ENCODE measurements at regions not wholly inside any gene's neighbourhood (a gene's known extent, or its start where the extent isn't known, plus 50 kb on each side); places are given as distances from the start of the nearest gene placed in this dataset.

DNA sequence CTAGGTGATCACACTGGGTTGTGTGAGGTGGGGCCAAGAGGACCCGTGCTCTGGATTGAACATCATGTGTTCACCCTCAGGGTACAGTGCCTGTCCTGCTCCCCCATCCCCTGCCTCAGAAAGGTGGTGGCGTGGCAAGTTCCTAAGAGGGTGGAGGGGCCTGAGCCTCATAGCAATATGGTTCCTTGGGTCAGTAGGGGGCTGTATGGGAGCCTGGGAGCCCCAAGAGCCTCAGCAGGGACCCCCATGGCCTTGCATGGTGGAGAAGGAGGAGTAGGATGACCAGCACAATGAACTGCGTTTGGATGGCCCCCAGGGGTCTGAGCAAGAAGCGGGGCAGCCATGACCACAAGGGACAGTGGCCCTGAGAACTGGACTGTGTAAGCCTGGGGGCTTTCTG is 89.6 kb upstream of the SHB start:
- Histone ChIP-seq H3K27me3 (replicated peaks; ENCODE audit: control insufficient read depth, insufficient read depth, low read length, poor library complexity, severe bottlenecking) (no peaks in the 10 kb centered on the region), H3K9me3 (ENCODE audit: control insufficient read depth, low read length) (no peaks in the 10 kb centered on the region), H3K4me3 (ENCODE audit: insufficient read depth, low read depth, low read length, poor library complexity, severe bottlenecking) (no peak overlapping the region), H3K36me3 (ENCODE audit: control insufficient read depth, insufficient read depth, low read length) (no peaks in the 10 kb centered on the region), H3K4me1 (ENCODE audit: control insufficient read depth, insufficient read depth, low read length, poor library complexity, severe bottlenecking) (no peaks in the 10 kb centered on the region), H3K27ac (ENCODE audit: insufficient read depth, low read length, poor library complexity, severe bottlenecking) (no peak overlapping the region)
- DNase-seq = no peak

DNA sequence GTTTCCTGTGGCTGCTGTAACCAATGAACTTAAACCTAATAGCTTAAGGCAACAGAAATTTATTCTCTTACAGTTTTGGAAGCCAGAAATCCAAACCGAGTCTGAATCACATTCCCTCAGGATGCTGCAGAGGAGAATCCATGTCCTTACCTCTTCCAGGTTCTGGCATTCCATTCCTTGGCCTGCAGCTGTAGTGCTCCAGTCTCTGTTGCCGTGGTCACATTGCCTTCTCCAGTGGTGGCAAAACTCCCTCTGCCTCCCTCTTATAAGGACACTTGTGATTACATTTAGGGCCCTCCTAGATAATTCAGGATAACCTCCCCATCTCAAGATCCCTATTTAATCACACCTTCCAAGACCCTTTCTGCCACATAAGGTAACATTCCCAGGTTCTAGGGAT is 88.7 kb upstream of the SHB start:
- no peaks in the 10 kb centered on the region for H3K4me1 ChIP-seq (ENCODE audit: control insufficient read depth, insufficient read depth, low read length, poor library complexity, severe bottlenecking)
- DNase-seq = no peak
- no peaks in the 10 kb centered on the region for H3K27me3 ChIP-seq (replicated peaks; ENCODE audit: control insufficient read depth, insufficient read depth, low read length, poor library complexity, severe bottlenecking)
- H3K36me3 ChIP-seq (ENCODE audit: control insufficient read depth, insufficient read depth, low read length) = no peaks in the 10 kb centered on the region
- H3K9me3 ChIP-seq (ENCODE audit: control insufficient read depth, low read length) = no peaks in the 10 kb centered on the region
- H3K27ac ChIP-seq (ENCODE audit: insufficient read depth, low read length, poor library complexity, severe bottlenecking) = no peak overlapping the region
- no peak overlapping the region for H3K4me3 ChIP-seq (ENCODE audit: insufficient read depth, low read depth, low read length, poor library complexity, severe bottlenecking)

DNA sequence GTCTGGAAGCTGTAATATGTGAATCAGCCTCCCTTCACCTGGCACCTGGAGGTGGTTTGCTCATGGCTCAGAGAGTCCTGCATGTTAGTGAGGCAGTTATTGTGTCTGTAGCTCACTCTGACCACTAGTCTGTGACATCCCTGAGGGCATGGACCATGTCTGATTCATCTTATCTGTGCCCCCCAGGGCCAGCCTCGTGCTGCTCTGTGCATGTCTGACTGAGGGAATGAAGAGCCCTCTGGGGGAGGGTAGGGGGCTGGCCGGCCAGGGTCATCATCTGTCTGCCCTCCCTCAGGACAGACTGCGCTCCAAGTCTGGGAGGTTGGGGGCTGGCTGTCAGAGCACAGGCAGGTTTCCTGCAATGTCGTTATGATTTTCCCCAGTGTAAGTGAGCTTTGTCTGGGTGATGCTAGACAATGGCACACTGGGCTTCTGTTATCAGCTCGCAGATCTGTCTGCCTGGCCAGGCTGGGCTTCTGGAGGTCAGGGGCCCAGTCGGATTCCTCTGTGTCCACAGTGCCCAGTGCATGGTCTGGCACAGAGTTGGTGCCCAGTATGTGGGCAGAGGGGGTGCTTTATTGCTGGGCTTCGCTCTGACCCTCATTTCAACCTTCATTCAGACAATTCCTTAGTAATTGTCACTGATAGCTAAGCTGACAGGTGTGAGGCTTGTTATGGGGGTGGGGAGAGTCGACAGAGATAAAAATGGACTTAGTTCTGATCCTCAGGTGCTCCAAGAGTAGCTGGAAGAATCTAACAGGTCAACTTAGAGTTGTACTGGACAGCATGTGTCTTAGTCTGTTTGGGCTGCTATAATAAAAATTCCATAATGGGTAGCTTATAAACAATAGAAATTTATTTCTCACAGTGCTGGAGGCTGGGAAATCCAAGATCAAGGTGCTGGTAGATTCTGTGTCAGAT is 85.7 kb upstream of the SHB start:
- no peaks in the 10 kb centered on the region for H3K4me1 ChIP-seq (ENCODE audit: control insufficient read depth, insufficient read depth, low read length, poor library complexity, severe bottlenecking)
- H3K36me3 ChIP-seq (ENCODE audit: control insufficient read depth, insufficient read depth, low read length) = no peaks in the 10 kb centered on the region
- no peaks in the 10 kb centered on the region for H3K27me3 ChIP-seq (replicated peaks; ENCODE audit: control insufficient read depth, insufficient read depth, low read length, poor library complexity, severe bottlenecking)
- no peak for DNase-seq
- no peak overlapping the region for H3K4me3 ChIP-seq (ENCODE audit: insufficient read depth, low read depth, low read length, poor library complexity, severe bottlenecking)
- no peak overlapping the region for H3K27ac ChIP-seq (ENCODE audit: insufficient read depth, low read length, poor library complexity, severe bottlenecking)
- no peaks in the 10 kb centered on the region for H3K9me3 ChIP-seq (ENCODE audit: control insufficient read depth, low read length)

DNA sequence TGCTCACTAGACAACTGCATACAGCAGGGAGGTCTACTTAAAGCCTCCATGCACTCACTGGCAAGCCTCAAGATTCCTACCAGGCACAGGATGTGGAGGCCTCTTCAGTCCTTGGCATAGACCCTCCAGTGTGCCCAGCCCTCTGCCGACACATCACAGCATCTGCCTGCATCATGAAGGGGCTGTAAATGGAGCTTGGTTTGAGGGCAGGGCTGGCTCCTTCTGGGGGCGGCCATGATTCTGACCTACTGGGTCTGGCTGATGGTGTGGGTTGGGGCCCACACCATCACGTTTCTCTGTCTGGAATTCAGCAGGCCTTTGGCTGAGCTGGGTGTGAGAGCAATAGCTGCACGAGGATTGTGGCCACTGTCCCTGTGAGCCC is 84.9 kb upstream of the SHB start:
- no peaks in the 10 kb centered on the region for H3K27me3 ChIP-seq (replicated peaks; ENCODE audit: control insufficient read depth, insufficient read depth, low read length, poor library complexity, severe bottlenecking)
- H3K36me3 ChIP-seq (ENCODE audit: control insufficient read depth, insufficient read depth, low read length) = no peaks in the 10 kb centered on the region
- no peak for DNase-seq
- no peak overlapping the region for H3K27ac ChIP-seq (ENCODE audit: insufficient read depth, low read length, poor library complexity, severe bottlenecking)
- no peak overlapping the region for H3K4me3 ChIP-seq (ENCODE audit: insufficient read depth, low read depth, low read length, poor library complexity, severe bottlenecking)
- no peaks in the 10 kb centered on the region for H3K4me1 ChIP-seq (ENCODE audit: control insufficient read depth, insufficient read depth, low read length, poor library complexity, severe bottlenecking)
- no peaks in the 10 kb centered on the region for H3K9me3 ChIP-seq (ENCODE audit: control insufficient read depth, low read length)

DNA sequence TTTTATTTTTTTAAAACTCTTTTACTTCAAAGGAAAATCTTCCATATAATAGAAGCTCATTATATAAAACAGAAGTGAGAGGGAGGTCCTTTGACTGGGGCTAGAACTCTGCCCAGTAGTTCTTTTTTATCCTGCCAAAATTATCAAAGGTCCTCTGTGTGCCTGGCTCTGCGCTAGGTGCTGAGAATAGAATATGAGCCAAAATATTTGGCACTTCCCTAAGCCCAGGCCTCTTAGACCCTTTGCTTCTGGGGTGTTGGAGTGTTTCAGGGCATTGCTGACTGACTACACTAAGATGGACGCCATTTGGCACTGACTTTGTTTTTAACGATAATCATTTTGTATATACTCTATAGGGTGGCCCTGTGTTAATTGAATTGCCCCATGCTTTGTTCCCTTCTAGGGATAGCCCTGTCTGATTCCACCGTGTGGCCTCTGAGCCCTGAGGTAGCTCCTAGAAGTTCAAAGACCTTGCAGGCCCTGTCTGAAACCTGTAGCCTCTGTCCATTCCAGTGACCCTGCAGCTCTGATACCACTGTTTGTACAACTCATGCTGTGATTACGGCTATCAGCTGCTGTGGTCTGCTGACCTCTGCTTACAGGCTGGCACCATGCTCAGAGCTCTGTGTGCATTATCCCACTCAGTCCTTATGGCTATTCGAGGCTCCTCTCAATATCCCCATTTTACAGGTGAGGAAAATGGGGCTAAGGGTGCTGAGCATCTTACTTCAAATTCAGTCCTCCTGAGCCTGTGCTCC is 84.3 kb upstream of the SHB start:
- H3K9me3 ChIP-seq (ENCODE audit: control insufficient read depth, low read length) = no peaks in the 10 kb centered on the region
- no peaks in the 10 kb centered on the region for H3K27me3 ChIP-seq (replicated peaks; ENCODE audit: control insufficient read depth, insufficient read depth, low read length, poor library complexity, severe bottlenecking)
- DNase-seq = no peak
- no peak overlapping the region for H3K4me3 ChIP-seq (ENCODE audit: insufficient read depth, low read depth, low read length, poor library complexity, severe bottlenecking)
- no peak overlapping the region for H3K27ac ChIP-seq (ENCODE audit: insufficient read depth, low read length, poor library complexity, severe bottlenecking)
- H3K36me3 ChIP-seq (ENCODE audit: control insufficient read depth, insufficient read depth, low read length) = no peaks in the 10 kb centered on the region
- H3K4me1 ChIP-seq (ENCODE audit: control insufficient read depth, insufficient read depth, low read length, poor library complexity, severe bottlenecking) = no peaks in the 10 kb centered on the region

DNA sequence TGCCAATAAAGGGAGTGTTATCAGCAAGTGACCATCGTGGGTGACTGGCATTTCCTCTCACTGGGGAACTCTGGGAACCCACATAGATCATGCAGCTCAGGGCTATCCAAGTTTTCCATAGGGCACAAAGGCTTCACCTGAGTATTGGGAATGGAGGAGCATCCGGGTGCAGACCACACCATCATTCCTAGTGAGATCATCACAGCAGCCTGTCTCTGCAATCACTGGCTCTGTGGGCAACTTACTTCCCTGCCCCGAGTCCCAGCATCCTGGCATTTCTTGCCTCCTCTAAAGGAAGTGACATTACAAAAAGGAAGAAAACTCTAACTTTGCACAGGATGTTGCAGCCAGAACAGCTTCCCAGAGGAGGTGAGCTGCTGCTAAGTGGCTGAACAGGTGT is 80.6 kb upstream of the SHB start:
- H3K4me3 ChIP-seq (ENCODE audit: insufficient read depth, low read depth, low read length, poor library complexity, severe bottlenecking) = no peak overlapping the region
- DNase-seq = no peak
- H3K9me3 ChIP-seq (ENCODE audit: control insufficient read depth, low read length) = no peaks in the 10 kb centered on the region
- H3K4me1 ChIP-seq (ENCODE audit: control insufficient read depth, insufficient read depth, low read length, poor library complexity, severe bottlenecking) = no peaks in the 10 kb centered on the region
- H3K27me3 ChIP-seq (replicated peaks; ENCODE audit: control insufficient read depth, insufficient read depth, low read length, poor library complexity, severe bottlenecking) = no peaks in the 10 kb centered on the region
- no peaks in the 10 kb centered on the region for H3K36me3 ChIP-seq (ENCODE audit: control insufficient read depth, insufficient read depth, low read length)
- H3K27ac ChIP-seq (ENCODE audit: insufficient read depth, low read length, poor library complexity, severe bottlenecking) = no peak overlapping the region

DNA sequence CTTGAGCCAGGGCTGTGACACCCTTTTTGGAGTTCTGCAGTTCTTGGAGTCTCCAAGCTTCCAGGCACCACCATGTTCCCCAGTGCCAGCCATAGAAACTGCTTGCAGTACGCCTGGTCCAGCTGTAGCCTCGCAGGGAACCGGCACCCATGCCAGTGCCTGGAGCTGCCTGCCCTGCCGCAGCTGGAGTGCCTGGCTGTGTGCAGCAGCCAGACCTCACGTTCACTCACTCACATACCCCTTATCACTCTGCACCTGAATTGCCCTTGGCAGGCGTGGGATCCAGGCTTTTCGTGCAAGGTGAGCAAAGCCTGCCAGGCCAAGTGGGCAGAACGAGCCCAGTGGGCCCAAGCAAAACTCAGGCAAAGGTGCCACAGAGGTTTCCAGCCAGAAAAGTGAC is 77.8 kb upstream of the SHB start:
- Histone ChIP-seq H3K27me3 (replicated peaks; ENCODE audit: control insufficient read depth, insufficient read depth, low read length, poor library complexity, severe bottlenecking) (no peaks in the 10 kb centered on the region), H3K27ac (ENCODE audit: insufficient read depth, low read length, poor library complexity, severe bottlenecking) (no peak overlapping the region), H3K4me1 (ENCODE audit: control insufficient read depth, insufficient read depth, low read length, poor library complexity, severe bottlenecking) (no peaks in the 10 kb centered on the region), H3K36me3 (ENCODE audit: control insufficient read depth, insufficient read depth, low read length) (no peaks in the 10 kb centered on the region), H3K4me3 (ENCODE audit: insufficient read depth, low read depth, low read length, poor library complexity, severe bottlenecking) (no peak overlapping the region), H3K9me3 (ENCODE audit: control insufficient read depth, low read length) (no peaks in the 10 kb centered on the region)
- no peak for DNase-seq

DNA sequence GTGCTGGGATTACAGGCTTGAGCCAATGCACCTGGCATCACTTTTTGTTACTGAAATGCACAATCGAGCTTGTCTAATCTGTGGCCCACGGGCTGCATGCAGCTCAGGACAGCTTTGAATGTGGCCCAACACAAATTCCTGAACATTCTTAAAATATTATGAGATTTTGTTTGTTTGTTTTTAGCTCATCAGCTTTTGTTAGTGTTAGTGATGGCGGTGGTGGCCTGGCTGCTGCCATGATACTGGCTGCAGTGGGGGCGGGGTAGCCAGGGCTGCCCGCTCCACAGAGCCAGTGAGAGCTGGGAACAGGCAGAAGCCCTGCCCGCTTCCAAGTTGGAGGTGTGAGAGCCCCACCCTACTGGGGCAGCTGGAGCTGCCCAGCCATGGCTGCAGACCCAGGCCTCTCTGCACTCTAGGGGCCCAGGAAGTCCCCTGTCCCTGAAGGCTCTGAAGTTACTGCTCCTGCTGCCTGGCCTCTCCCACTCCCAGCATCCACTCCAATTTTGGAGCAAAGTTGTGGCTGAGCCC is 76.6 kb upstream of the SHB start:
- Histone ChIP-seq H3K27me3 (replicated peaks; ENCODE audit: control insufficient read depth, insufficient read depth, low read length, poor library complexity, severe bottlenecking) (no peaks in the 10 kb centered on the region), H3K36me3 (ENCODE audit: control insufficient read depth, insufficient read depth, low read length) (no peaks in the 10 kb centered on the region), H3K9me3 (ENCODE audit: control insufficient read depth, low read length) (no peaks in the 10 kb centered on the region), H3K27ac (ENCODE audit: insufficient read depth, low read length, poor library complexity, severe bottlenecking) (no peak overlapping the region), H3K4me1 (ENCODE audit: control insufficient read depth, insufficient read depth, low read length, poor library complexity, severe bottlenecking) (no peaks in the 10 kb centered on the region), H3K4me3 (ENCODE audit: insufficient read depth, low read depth, low read length, poor library complexity, severe bottlenecking) (no peak overlapping the region)
- DNase-seq = no peak

DNA sequence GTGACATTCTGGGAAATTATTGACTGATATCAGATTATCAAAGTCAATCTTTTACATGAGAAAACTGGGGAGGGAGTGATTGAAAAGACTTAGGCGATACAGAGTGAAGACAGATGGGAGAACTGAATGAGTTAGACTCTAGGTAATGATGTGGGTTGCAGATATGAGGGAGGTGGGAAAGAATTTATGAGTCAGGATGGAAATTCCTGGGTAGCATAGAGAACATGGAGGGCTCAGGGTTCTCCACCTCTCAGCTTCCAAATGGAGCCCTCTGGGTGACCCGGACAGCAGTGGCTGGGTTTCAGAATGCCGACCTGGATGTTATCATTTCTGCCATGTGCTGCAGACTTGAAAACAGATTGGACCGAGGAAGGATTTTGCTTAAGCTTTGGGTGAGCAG is 75.4 kb upstream of the SHB start:
- Histone ChIP-seq H3K4me1 (ENCODE audit: control insufficient read depth, insufficient read depth, low read length, poor library complexity, severe bottlenecking) (no peaks in the 10 kb centered on the region), H3K9me3 (ENCODE audit: control insufficient read depth, low read length) (no peaks in the 10 kb centered on the region), H3K36me3 (ENCODE audit: control insufficient read depth, insufficient read depth, low read length) (no peaks in the 10 kb centered on the region), H3K27ac (ENCODE audit: insufficient read depth, low read length, poor library complexity, severe bottlenecking) (no peak overlapping the region), H3K4me3 (ENCODE audit: insufficient read depth, low read depth, low read length, poor library complexity, severe bottlenecking) (no peak overlapping the region), H3K27me3 (replicated peaks; ENCODE audit: control insufficient read depth, insufficient read depth, low read length, poor library complexity, severe bottlenecking) (no peaks in the 10 kb centered on the region)
- no peak for DNase-seq
